ENCODE measurements at regions not wholly inside any gene's neighbourhood (a gene's known extent, or its start where the extent isn't known, plus 50 kb on each side); places are given as distances from the start of the nearest gene placed in this dataset.

- TF ChIP-seq REST (IDR thresholded peaks at IDR 0.05; ENCODE audit: insufficient replicate concordance, low read depth) (no peak), CTCF (IDR thresholded peaks at IDR 0.05; ENCODE audit: insufficient read depth, low read length) (no peak), POLR2AphosphoS5 (IDR thresholded peaks at IDR 0.05; ENCODE audit: low read depth) (no peak)
These were observed 301.8 kb upstream of the MCTP2 start for GRCh38 chr15:93929375-93930094.

Measured in HL-60 (cell line).